Naive thymus-derived CD4-positive, alpha-beta T cell (primary cell): ENCODE measurements at regions not wholly inside any gene's neighbourhood (a gene's known extent, or its start where the extent isn't known, plus 50 kb on each side); places are given as distances from the start of the nearest gene placed in this dataset.
A peak's percentile ranks its signal among the peaks of the same experiment; 100 is the strongest.
"Not testable (repeated sequence)": the region's sequence is repeated elsewhere in the genome, so short reads cannot be mapped to it uniquely, and the experiment has no call there.

Experiments
- ATAC-seq: fragments of 150-1000 bp; cut with Tn5 transposase; 2 replicates; pipeline ENCODE4 v1.10.0; 2021; ENCODE audit warnings: mild to moderate bottlenecking, moderate library complexity
- CTCF ChIA-PET: fragments of 350-600 bp; sonication (Branson Sonifier 250); formaldehyde crosslinking; loops from one replicate; lab custom pipeline; 2021; ENCODE audit warnings: antibody characterized with exemption; lab: Charles Lee
- POLR2A ChIA-PET: fragments of 350-600 bp; sonication (Branson Sonifier 250); formaldehyde crosslinking; loops from one replicate; lab custom pipeline; 2021; ENCODE audit warnings: antibody characterized with exemption, inconsistent platforms; lab: Charles Lee
- DNase-seq, 9 donors: peaks; one replicate each; pipeline versions ENCODE4 v3.0.0 to v3.0.0-alpha.2; 2020 to 2022; ENCODE audit warnings: mixed read lengths in 1 of 9
- H3K27ac ChIP-seq: one replicate; pipeline ENCODE4 v1.7.0; 2013; ENCODE audit warnings: mild to moderate bottlenecking, low read depth, low read length, moderate library complexity
- H3K27me3 ChIP-seq, 2 donors: one replicate each; pipeline ENCODE4 v1.7.0; 2013; ENCODE audit warnings: low read length in 2 of 2, mild to moderate bottlenecking in 2 of 2, moderate library complexity in 2 of 2; ENCODE audit not compliant: control insufficient read depth in 2 of 2, insufficient read depth in 2 of 2
- H3K36me3 ChIP-seq, 3 experiments: 1 replicate in 2 of 3; 2 replicates in 1 of 3; pipeline ENCODE4 v1.7.0; 2013; ENCODE audit warnings: low read length in 3 of 3, mild to moderate bottlenecking in 3 of 3, moderate library complexity in 1 of 3; ENCODE audit not compliant: insufficient read depth in 3 of 3, control insufficient read depth in 2 of 3
- H3K4me1 ChIP-seq, 2 donors: one replicate each; pipeline ENCODE4 v1.7.0; 2013; ENCODE audit warnings: low read length in 2 of 2, mild to moderate bottlenecking in 2 of 2, moderate library complexity in 1 of 2; ENCODE audit not compliant: control insufficient read depth in 2 of 2, insufficient read depth in 2 of 2
- H3K4me3 ChIP-seq: 2 replicates; pipeline ENCODE4 v1.7.0; 2013; ENCODE audit warnings: mild to moderate bottlenecking, low read length
- H3K9me3 ChIP-seq, 3 experiments: 1 replicate in 2 of 3; 2 replicates in 1 of 3; pipeline ENCODE4 v1.7.0; 2013; ENCODE audit warnings: low read length in 3 of 3; ENCODE audit not compliant: control insufficient read depth in 2 of 3
- H3K27ac Mint-ChIP-seq, 9 donors: one replicate each; pipeline ENCODE4 v1.8.0; 2020 to 2022; ENCODE audit warnings: mixed read lengths in 9 of 9, mild to moderate bottlenecking in 8 of 9, moderate library complexity in 5 of 9, inconsistent platforms in 2 of 9
- H3K27me3 Mint-ChIP-seq, 5 donors: one replicate each; pipeline ENCODE4 v1.8.0; 2021 to 2022; ENCODE audit warnings: mixed read lengths in 5 of 5, mild to moderate bottlenecking in 1 of 5
- H3K36me3 Mint-ChIP-seq, 5 donors: one replicate each; pipeline ENCODE4 v1.8.0; 2020 to 2022; ENCODE audit warnings: mixed read lengths in 5 of 5, mild to moderate bottlenecking in 3 of 5, inconsistent platforms in 1 of 5
- H3K4me1 Mint-ChIP-seq, 7 donors: one replicate each; pipeline ENCODE4 v1.8.0; 2020 to 2022; ENCODE audit warnings: mixed read lengths in 7 of 7, mild to moderate bottlenecking in 3 of 7, inconsistent platforms in 1 of 7
- H3K4me3 Mint-ChIP-seq, 10 donors: one replicate each; pipeline ENCODE4 v1.8.0; 2020 to 2022; ENCODE audit warnings: mild to moderate bottlenecking in 10 of 10, mixed read lengths in 10 of 10, moderate library complexity in 6 of 10, inconsistent platforms in 2 of 10
- H3K9me3 Mint-ChIP-seq, 11 donors: one replicate each; pipeline ENCODE4 v1.8.0; 2020 to 2022; ENCODE audit warnings: mixed read lengths in 11 of 11, mild to moderate bottlenecking in 4 of 11, inconsistent platforms in 1 of 11, moderate library complexity in 1 of 11
- intact Hi-C, 2 donors: fragments of 100-400 bp; cut with micrococcal nuclease; formaldehyde crosslinking; loops; one replicate each; pipeline ENCODE4 v1.15.1; 2023

DNA sequence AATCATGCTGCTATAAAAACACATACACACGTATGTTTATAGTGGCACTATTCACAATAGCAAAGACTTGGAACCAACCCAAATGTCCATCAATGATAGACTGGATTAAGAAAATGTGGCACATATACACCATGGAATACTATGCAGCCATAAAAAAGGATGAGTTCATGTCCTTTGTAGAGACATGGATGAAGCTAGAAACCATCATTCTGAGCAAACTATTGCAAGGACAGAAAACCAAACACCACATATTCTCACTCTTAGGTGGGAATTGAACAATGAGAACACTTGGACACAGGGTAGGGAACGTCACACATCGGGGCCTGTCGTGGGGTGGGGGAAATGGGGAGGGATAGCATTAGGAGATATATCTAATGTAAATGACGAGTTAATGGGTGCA is 97.1 kb upstream of the PRKCQ start:
- H3K4me1 ChIP-seq, H3K27ac Mint-ChIP-seq, H3K9me3 ChIP-seq, H3K9me3 Mint-ChIP-seq, H3K4me3 ChIP-seq, H3K27me3 ChIP-seq, H3K4me3 Mint-ChIP-seq, DNase-seq, ATAC-seq, H3K27ac ChIP-seq, H3K36me3 ChIP-seq, H3K36me3 Mint-ChIP-seq: not testable (repeated sequence)
- Mint-ChIP-seq H3K4me1 (peaks cover 0 to 12% (median 0%) of the 10 kb centered on the region in 7 donors), H3K27me3 (peaks cover 0 to 60% (median 0%) of the 10 kb centered on the region in 5 donors)
- CTCF ChIA-PET: interaction anchor here (1.8 to 3.0 kb wide), 2 partner anchors 17 to 267 kb away, joined by 7 to 20 read pairs; no protein-coding TSS in a partner anchor
- POLR2A ChIA-PET: interaction anchor here (1.3 kb wide), 1 partner anchor 96 kb away, joined by 3 read pairs; no protein-coding TSS in a partner anchor
- intact Hi-C loops: loop anchor here in 1 of 2 donors (5.0 kb wide), 1 partner anchor 570 kb away; no protein-coding TSS in a partner anchor

DNA sequence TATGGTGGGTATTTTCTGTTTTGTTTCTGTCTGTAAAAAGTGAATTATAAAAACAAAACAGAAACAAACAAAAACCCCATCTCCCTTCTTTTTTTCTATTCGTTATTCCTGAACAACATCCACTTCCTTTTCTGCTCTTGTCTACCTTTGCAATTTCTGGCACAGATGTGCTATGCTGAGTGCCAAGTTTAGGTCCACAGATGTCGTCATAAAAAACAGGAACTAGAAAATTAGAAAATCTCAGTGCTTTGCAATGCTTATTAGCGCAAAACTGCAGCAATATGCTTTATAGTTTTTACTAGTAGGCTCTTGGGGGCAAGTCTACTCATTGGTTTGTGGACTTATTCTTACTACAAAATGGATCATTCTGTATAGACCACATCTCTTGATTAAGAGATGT is 94.2 kb upstream of the PRKCQ start:
- POLR2A ChIA-PET: no interaction called here
- Histone ChIP-seq H3K36me3 (no peaks in the 10 kb centered on the region), H3K4me1 (no peaks in the 10 kb centered on the region), H3K9me3 (no peaks in the 10 kb centered on the region), H3K4me3 (no peak overlapping the region), H3K27me3 (no peaks in the 10 kb centered on the region), H3K27ac (no peak overlapping the region)
- CTCF ChIA-PET: interaction anchor here (0.7 to 1.2 kb wide), 2 partner anchors 256 to 506 kb away, joined by 3 to 4 read pairs; no protein-coding TSS in a partner anchor
- no peak for DNase-seq
- H3K27me3 Mint-ChIP-seq: peaks cover 0 to 40% (median 0%) of the 10 kb centered on the region in 5 donors
- H3K4me1 Mint-ChIP-seq: peaks cover 0 to 13% (median under 1%) of the 10 kb centered on the region in 7 donors
- intact Hi-C loops: no loop called here
- H3K27ac Mint-ChIP-seq: no peak overlapping the region
- H3K9me3 Mint-ChIP-seq: peaks cover 0 to 2% (median 0%) of the 10 kb centered on the region in 11 donors
- no peak for ATAC-seq
- no peaks in the 10 kb centered on the region for H3K36me3 Mint-ChIP-seq
- H3K4me3 Mint-ChIP-seq: no peak overlapping the region

DNA sequence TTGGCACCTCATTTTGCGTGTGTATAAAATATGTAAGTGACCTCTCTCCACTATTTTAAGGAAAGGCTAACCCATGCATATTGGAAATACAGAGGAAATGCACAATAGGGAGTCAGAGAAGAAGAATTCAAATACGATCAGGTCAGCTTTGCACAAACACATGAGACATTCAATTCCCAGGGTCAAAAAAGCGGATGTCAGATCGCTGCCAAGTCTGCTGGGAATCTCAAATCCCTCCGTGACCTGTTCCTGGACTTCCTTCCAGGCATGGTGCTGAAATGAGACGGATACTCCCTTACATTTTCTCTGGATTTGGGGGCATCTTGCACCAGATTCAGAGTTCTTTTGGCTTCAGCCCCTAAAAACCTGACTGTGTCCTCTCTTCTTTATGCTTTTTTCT is 91.9 kb upstream of the PRKCQ start:
- Mint-ChIP-seq H3K27me3 (peaks cover 0 to 36% (median 0%) of the 10 kb centered on the region in 5 donors), H3K4me3 (no peak overlapping the region), H3K4me1 (peaks cover 0 to 19% (median 8%) of the 10 kb centered on the region in 7 donors), H3K27ac (no peak overlapping the region), H3K36me3 (no peaks in the 10 kb centered on the region), H3K9me3 (no peaks in the 10 kb centered on the region)
- intact Hi-C loops: no loop called here
- Histone ChIP-seq H3K27me3 (no peaks in the 10 kb centered on the region), H3K4me1 (no peaks in the 10 kb centered on the region), H3K27ac (no peak overlapping the region), H3K36me3 (no peaks in the 10 kb centered on the region), H3K4me3 (no peak overlapping the region), H3K9me3 (no peaks in the 10 kb centered on the region)
- ChIA-PET CTCF (interaction anchor here (1.0 to 1.7 kb wide), 3 partner anchors 16 to 262 kb away, joined by 3 to 4 read pairs (median 3); no protein-coding TSS in a partner anchor), POLR2A (interaction anchor here (0.6 kb wide), 2 partner anchors 262 to 264 kb away, joined by 3 read pairs; no protein-coding TSS in a partner anchor)
- DNase-seq: no peak
- ATAC-seq: no peak

DNA sequence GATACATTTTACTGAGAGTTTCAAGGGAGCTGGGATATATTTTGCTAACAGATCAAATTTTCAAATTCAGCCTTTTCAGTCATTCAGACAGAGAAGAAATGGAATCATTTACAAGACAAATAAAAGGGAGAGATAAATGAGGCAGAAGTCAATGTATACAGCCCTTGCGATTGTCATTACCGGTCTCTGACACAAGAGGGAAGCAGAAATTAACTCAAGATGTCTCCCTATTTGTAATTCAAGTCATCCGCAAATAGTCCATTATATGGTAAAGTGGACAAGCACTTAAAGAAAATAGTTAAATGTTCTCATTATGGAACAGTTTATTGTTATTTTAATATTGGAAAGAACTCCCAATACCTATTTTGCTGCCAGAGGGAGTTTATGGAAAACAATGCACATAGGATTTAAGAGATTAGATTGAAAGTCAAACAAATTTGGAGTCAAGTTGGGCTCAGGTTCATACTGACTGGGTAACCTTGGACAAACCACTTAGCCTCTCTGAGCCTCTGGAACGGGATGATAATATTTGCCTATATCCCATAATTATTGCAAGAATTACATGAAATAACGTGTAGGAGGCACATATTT is 89.3 kb upstream of the PRKCQ start:
- Mint-ChIP-seq H3K4me1 (peaks cover 12 to 32% (median 24%) of the 10 kb centered on the region in 7 donors), H3K27me3 (peaks cover 0 to 21% (median 0%) of the 10 kb centered on the region in 5 donors), H3K4me3 (no peak overlapping the region), H3K36me3 (no peaks in the 10 kb centered on the region), H3K9me3 (no peaks in the 10 kb centered on the region), H3K27ac (no peak overlapping the region)
- Histone ChIP-seq H3K27ac (no peak overlapping the region), H3K4me3 (no peak overlapping the region), H3K4me1 (peaks cover 0 to 10% of the 10 kb centered on the region in 2 donors), H3K27me3 (no peaks in the 10 kb centered on the region), H3K9me3 (no peaks in the 10 kb centered on the region), H3K36me3 (no peaks in the 10 kb centered on the region)
- intact Hi-C loops: loop anchor here (1.0 to 5.0 kb wide), 4 partner anchors 467 to 748 kb away; partner anchors contain the start of gene PFKFB3 (in 1 of the 2)
- POLR2A ChIA-PET: interaction anchor here (0.7 kb wide), 1 partner anchor 756 kb away, joined by 3 read pairs; no protein-coding TSS in a partner anchor
- CTCF ChIA-PET: interaction anchor here (0.6 to 2.7 kb wide), 7 partner anchors 9 to 738 kb away, joined by 3 to 8 read pairs (median 7); no protein-coding TSS in a partner anchor
- DNase-seq (peak in 4 of 9 donors; percentile 14 to 27 (median 18)), ATAC-seq (peak; percentile 56)

DNA sequence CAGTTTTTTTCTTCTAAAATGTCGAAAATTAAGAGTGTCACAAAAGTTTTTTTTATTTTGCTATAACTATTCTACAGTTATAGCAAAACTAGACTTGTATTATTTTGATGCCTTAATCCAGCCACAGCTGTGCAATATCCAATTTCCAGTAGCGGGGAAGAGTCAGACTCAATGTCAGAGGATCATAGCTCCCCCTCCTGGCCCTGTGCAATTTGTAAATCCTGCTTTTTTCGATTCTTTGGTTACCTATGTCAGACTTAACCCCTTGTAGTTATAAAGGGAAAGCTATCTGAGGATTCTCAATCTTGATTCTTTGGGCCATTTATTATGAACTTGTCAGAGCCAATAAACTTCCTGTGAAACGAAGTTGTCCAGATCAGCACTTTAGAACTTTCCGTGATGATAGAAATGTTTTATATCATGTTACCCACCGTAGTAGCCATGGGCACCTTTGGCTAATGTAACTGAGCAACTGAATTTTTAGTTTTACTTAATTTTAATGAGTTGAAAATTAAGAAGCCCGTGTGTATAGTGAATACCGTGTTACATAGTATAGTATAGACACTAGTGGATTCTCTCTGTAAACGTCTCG is 87.7 kb upstream of the PRKCQ start:
- ATAC-seq: peak; percentile 59

DNA sequence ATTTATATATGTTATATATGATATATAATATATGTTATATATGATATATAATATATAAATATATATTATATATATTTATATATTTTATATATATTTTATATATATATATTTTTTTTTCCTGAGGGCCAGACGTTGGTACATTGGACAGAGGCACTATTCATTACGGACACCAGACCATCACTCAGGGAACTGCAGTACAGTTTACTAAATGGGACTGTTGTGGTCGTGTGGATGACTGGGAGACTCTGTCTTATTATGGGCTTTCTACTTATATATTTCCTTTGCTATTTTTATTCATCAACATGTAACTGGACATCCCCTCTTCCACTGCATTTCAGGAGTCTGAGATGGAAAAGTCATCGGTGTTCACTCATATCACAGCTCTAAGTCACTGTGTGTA is 87.1 kb upstream of the PRKCQ start:
- peaks cover 12 to 35% (median 24%) of the 10 kb centered on the region in 7 donors for H3K4me1 Mint-ChIP-seq
- intact Hi-C loops: loop anchor here (1.0 to 5.0 kb wide), 9 partner anchors 66 to 560 kb away; partner anchors contain the start of genes PFKFB3 (in 1 of the 2) and PRKCQ (in 1 of the 2)
- Histone ChIP-seq H3K4me1 (peaks cover 0 to 10% of the 10 kb centered on the region in 2 donors), H3K36me3 (no peaks in the 10 kb centered on the region), H3K27me3 (no peaks in the 10 kb centered on the region), H3K27ac (no peak overlapping the region), H3K4me3 (no peak overlapping the region), H3K9me3 (no peaks in the 10 kb centered on the region)
- peaks cover 0 to 2% (median 0%) of the 10 kb centered on the region in 11 donors for H3K9me3 Mint-ChIP-seq
- H3K27ac Mint-ChIP-seq: no peak overlapping the region
- peaks cover 0 to 3% (median 0%) of the 10 kb centered on the region in 5 donors for H3K36me3 Mint-ChIP-seq
- ATAC-seq (no peak), DNase-seq (no peak)
- H3K27me3 Mint-ChIP-seq: peaks cover 0 to 11% (median 0%) of the 10 kb centered on the region in 5 donors
- ChIA-PET POLR2A (interaction anchor here (0.7 to 1.4 kb wide), 4 partner anchors 10 to 221 kb away, joined by 3 read pairs; no protein-coding TSS in a partner anchor), CTCF (interaction anchor here (0.6 to 2.1 kb wide), 16 partner anchors 12 to 457 kb away, joined by 3 to 10 read pairs (median 4); no protein-coding TSS in a partner anchor)
- H3K4me3 Mint-ChIP-seq: no peak overlapping the region

More for the DNA sequence above, 87.7 kb upstream of the PRKCQ start:
- Mint-ChIP-seq H3K27ac (no peak overlapping the region), H3K36me3 (no peaks in the 10 kb centered on the region), H3K4me3 (no peak overlapping the region), H3K27me3 (peaks cover 0 to 13% (median 0%) of the 10 kb centered on the region in 5 donors), H3K9me3 (no peaks in the 10 kb centered on the region), H3K4me1 (peaks cover 12 to 35% (median 24%) of the 10 kb centered on the region in 7 donors)
- Histone ChIP-seq H3K27me3 (no peaks in the 10 kb centered on the region), H3K4me1 (peaks cover 0 to 10% of the 10 kb centered on the region in 2 donors), H3K36me3 (no peaks in the 10 kb centered on the region), H3K4me3 (no peak overlapping the region), H3K9me3 (no peaks in the 10 kb centered on the region), H3K27ac (no peak overlapping the region)
- ChIA-PET POLR2A (interaction anchor here (0.7 to 0.9 kb wide), 2 partner anchors 12 to 75 kb away, joined by 3 read pairs; no protein-coding TSS in a partner anchor), CTCF (interaction anchor here (0.7 to 2.3 kb wide), 15 partner anchors 8 to 258 kb away, joined by 3 to 10 read pairs (median 4); no protein-coding TSS in a partner anchor)
- DNase-seq: peak in 6 of 9 donors; percentile 17 to 45 (median 30)
- intact Hi-C loops: loop anchor here (1.0 to 5.0 kb wide), 10 partner anchors 66 to 749 kb away; partner anchors contain the start of genes PFKFB3 (in 1 of the 2) and PRKCQ (in 1 of the 2)
